ENCODE measurements at regions not wholly inside any gene's neighbourhood (a gene's known extent, or its start where the extent isn't known, plus 50 kb on each side); places are given as distances from the start of the nearest gene placed in this dataset.
A peak's percentile ranks its signal among the peaks of the same experiment; 100 is the strongest.
"Not testable (repeated sequence)": the region's sequence is repeated elsewhere in the genome, so short reads cannot be mapped to it uniquely, and the experiment has no call there.

GRCh38 chr1:25171013-25171412 lies 61.3 kb downstream of the SYF2 start:
- not testable (repeated sequence) for DNase-seq (ENCODE audit: low spot score in 2 of 2); ATAC-seq (ENCODE audit: low read depth); H3K9me3 Mint-ChIP-seq; H3K4me1 Mint-ChIP-seq; H3K36me3 Mint-ChIP-seq; H3K27me3 Mint-ChIP-seq; H3K27ac Mint-ChIP-seq; H3K4me3 Mint-ChIP-seq

GRCh38 chr1:25170439-25170838 lies 61.9 kb downstream of the SYF2 start:
- ATAC-seq (ENCODE audit: low read depth) (no peak), DNase-seq (ENCODE audit: low spot score in 2 of 2) (no peak)
- Mint-ChIP-seq H3K4me3 (no peak overlapping the region), H3K4me1 (no peaks in the 10 kb centered on the region), H3K27me3 (no peaks in the 10 kb centered on the region), H3K36me3 (peaks cover 1% of the 10 kb centered on the region), H3K9me3 (peaks cover 4% of the 10 kb centered on the region), H3K27ac (no peak overlapping the region)

GRCh38 chr1:25169610-25170009 lies 62.7 kb downstream of the SYF2 start:
- peaks cover 4% of the 10 kb centered on the region for H3K9me3 Mint-ChIP-seq
- ATAC-seq (ENCODE audit: low read depth), result no peak
- no peaks in the 10 kb centered on the region for H3K27me3 Mint-ChIP-seq
- H3K27ac Mint-ChIP-seq, result no peak overlapping the region
- DNase-seq (ENCODE audit: low spot score in 2 of 2), result no peak
- H3K4me1 Mint-ChIP-seq, result no peaks in the 10 kb centered on the region
- peaks cover 1% of the 10 kb centered on the region for H3K36me3 Mint-ChIP-seq
- H3K4me3 Mint-ChIP-seq, result no peak overlapping the region

GRCh38 chr1:25169168-25169567 lies 63.1 kb downstream of the SYF2 start:
- H3K4me3 Mint-ChIP-seq, result no peak overlapping the region
- ATAC-seq (ENCODE audit: low read depth) (no peak), DNase-seq (ENCODE audit: low spot score in 2 of 2) (no peak)
- no peaks in the 10 kb centered on the region for H3K4me1 Mint-ChIP-seq
- H3K27ac Mint-ChIP-seq, result no peak overlapping the region
- H3K36me3 Mint-ChIP-seq, result peaks cover 1% of the 10 kb centered on the region
- no peaks in the 10 kb centered on the region for H3K27me3 Mint-ChIP-seq
- H3K9me3 Mint-ChIP-seq, result peaks cover 4% of the 10 kb centered on the region

DNA sequence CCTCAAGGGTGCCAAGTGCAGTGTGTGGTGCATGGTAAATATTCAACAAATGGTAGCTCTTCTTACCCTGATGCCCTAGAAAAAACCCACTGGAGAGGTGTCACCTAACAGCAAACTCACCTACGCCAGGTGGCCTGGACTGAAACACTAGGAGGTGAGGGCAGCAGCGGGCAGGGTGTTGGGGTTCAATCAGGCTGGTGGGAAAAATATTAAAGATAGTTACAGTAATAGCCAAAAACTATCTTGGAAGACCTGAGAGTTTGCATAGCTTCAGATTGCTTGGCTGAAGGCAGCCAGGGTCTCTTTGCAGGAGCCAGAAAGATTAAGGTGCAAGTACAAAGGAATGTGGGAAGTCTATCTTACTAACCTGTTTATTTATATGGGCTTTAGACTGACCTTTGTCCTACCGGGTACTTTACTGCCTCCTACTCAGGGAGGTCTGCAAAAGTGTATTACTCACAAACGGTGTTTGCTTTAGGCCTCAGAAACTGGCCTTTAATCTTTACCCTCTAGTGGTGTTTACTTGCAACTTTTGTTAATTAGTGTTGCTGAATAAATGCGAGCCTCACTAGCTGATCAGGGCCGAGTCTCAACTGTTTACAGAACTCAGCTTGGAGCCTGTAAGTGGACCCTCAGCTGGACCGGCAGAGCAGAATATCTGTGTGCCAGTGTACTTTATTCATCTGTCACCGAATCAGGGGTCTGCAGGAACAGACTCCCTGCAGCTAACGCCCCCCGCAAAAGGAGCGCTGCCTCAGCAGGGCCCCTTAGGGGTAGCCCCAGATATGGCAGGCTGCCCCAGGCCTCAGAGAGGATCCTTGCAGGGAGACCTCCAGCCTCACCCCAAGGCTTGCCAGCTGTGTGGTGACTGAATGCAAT lies 63.9 kb downstream of the SYF2 start:
- Mint-ChIP-seq H3K36me3 (peaks cover 1% of the 10 kb centered on the region), H3K9me3 (peaks cover 4% of the 10 kb centered on the region), H3K4me1 (no peaks in the 10 kb centered on the region)

DNA sequence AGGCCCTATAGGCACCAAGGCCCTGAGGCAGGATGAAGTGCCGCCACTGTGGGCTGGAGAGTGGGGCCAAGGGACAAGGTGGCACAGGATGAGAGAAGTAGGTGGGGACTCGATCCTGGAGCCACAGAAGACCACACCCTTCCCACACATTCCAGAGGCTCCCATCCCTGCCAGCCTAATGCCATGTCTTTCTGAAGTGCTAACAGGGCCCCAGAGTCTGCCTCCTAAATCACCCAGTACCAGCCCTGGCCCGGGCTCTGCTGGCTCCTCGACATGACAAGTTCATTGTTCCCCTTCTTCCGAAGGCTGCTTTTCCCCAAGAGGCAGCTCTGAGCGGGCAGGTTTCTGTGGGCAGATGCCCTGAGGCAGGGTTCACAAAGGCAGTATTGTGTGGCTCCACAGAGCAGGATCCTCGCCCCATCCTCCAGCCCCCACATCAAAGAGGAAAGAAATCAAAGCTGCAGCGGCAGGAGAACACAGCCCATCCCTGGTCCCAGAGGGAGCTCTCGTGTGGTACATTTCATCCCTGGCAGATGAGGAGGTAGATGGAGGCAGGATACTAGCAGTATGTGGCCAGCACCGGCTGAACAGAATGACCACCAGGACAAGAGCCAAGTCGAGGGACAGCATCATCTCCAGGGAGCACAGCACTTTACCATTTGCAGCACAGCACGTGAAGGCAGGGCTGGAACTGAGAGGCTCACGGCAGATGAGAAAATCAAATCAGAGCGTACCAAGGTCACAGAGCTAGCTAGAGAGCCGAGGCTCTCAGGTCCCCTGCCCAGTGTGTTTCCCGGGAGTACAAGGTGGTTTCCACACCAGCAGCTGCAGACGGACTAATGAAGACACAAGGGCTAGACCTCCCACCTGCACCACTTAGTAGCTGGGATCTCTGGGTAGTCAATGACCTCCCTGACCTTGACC lies 64.8 kb downstream of the SYF2 start:
- no peak for ATAC-seq (ENCODE audit: low read depth)
- Mint-ChIP-seq H3K9me3 (peaks cover 2% of the 10 kb centered on the region), H3K4me1 (no peaks in the 10 kb centered on the region), H3K27me3 (no peaks in the 10 kb centered on the region), H3K27ac (no peak overlapping the region), H3K36me3 (peaks cover 1% of the 10 kb centered on the region), H3K4me3 (no peak overlapping the region)
- DNase-seq (ENCODE audit: low spot score in 2 of 2), result no peak

More for the DNA sequence above, 63.9 kb downstream of the SYF2 start:
- Mint-ChIP-seq H3K27ac (no peak overlapping the region), H3K4me3 (no peak overlapping the region), H3K27me3 (no peaks in the 10 kb centered on the region)
- DNase-seq (ENCODE audit: low spot score in 2 of 2), result no peak
- ATAC-seq (ENCODE audit: low read depth), result no peak

DNA sequence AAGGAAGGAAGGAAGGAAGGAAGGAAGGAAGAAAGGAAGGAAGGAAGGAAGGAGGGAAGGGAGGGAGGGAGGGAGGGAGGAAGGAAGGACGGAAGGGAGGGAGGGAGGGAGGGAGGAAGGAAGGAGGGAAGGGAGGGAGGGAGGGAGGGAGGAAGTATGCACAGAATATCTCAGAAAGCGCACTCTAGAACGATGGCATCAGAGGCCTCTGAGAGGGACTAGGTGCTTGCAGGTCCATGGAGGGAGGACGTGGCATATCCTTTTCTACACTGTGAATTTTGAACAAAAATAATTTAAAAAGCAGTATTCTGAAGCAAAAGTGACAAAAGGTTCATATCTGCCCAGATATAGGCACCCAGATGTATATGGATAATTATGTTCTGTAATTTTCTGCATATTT lies 65.5 kb downstream of the SYF2 start:
- Mint-ChIP-seq H3K27ac (no peak overlapping the region), H3K4me3 (no peak overlapping the region), H3K36me3 (peaks cover 1% of the 10 kb centered on the region), H3K9me3 (peaks cover 2% of the 10 kb centered on the region), H3K27me3 (no peaks in the 10 kb centered on the region), H3K4me1 (no peaks in the 10 kb centered on the region)
- ATAC-seq (ENCODE audit: low read depth), result no peak
- DNase-seq (ENCODE audit: low spot score in 2 of 2), result no peak

- Mint-ChIP-seq H3K4me3 (no peak overlapping the region), H3K27ac (no peak overlapping the region), H3K9me3 (peaks cover 2% of the 10 kb centered on the region), H3K36me3 (peaks cover 1% of the 10 kb centered on the region), H3K4me1 (no peaks in the 10 kb centered on the region), H3K27me3 (peaks cover 4% of the 10 kb centered on the region)
- DNase-seq (ENCODE audit: low spot score in 2 of 2) (no peak), ATAC-seq (ENCODE audit: low read depth) (no peak)
Observed at GRCh38 chr1:25163986-25164385, 68.3 kb downstream of the SYF2 start.

GRCh38 chr1:25161981-25162380 lies 70.3 kb downstream of the SYF2 start:
- H3K4me1 Mint-ChIP-seq, result no peaks in the 10 kb centered on the region
- no peak for DNase-seq (ENCODE audit: low spot score in 2 of 2)
- no peak for ATAC-seq (ENCODE audit: low read depth)
- no peak overlapping the region for H3K27ac Mint-ChIP-seq
- peaks cover 4% of the 10 kb centered on the region for H3K27me3 Mint-ChIP-seq
- peaks cover 2% of the 10 kb centered on the region for H3K9me3 Mint-ChIP-seq
- no peak overlapping the region for H3K4me3 Mint-ChIP-seq
- H3K36me3 Mint-ChIP-seq, result peaks cover 1% of the 10 kb centered on the region

- peaks cover 1% of the 10 kb centered on the region for H3K9me3 Mint-ChIP-seq
- no peak overlapping the region for H3K4me3 Mint-ChIP-seq
Observed at GRCh38 chr1:25157846-25158245, 74.5 kb downstream of the SYF2 start.

GRCh38 chr1:25150985-25151495 lies 81.3 kb downstream of the SYF2 start:
- H3K4me1 Mint-ChIP-seq, result peaks cover 6% of the 10 kb centered on the region
- H3K27ac Mint-ChIP-seq, result no peak overlapping the region
- H3K9me3 Mint-ChIP-seq, result peaks cover 1% of the 10 kb centered on the region
- H3K27me3 Mint-ChIP-seq, result peaks cover 13% of the 10 kb centered on the region
- no peak for ATAC-seq (ENCODE audit: low read depth)
- H3K4me3 Mint-ChIP-seq, result no peak overlapping the region
- peaks cover 2% of the 10 kb centered on the region for H3K36me3 Mint-ChIP-seq
- no peak for DNase-seq (ENCODE audit: low spot score in 2 of 2)

More at GRCh38 chr1:25157846-25158245, 74.5 kb downstream of the SYF2 start:
- peaks cover 6% of the 10 kb centered on the region for H3K27me3 Mint-ChIP-seq
- H3K36me3 Mint-ChIP-seq, result peaks cover 2% of the 10 kb centered on the region
- H3K4me1 Mint-ChIP-seq, result no peaks in the 10 kb centered on the region
- no peak for DNase-seq (ENCODE audit: low spot score in 2 of 2)
- no peak for ATAC-seq (ENCODE audit: low read depth)
- no peak overlapping the region for H3K27ac Mint-ChIP-seq

DNA sequence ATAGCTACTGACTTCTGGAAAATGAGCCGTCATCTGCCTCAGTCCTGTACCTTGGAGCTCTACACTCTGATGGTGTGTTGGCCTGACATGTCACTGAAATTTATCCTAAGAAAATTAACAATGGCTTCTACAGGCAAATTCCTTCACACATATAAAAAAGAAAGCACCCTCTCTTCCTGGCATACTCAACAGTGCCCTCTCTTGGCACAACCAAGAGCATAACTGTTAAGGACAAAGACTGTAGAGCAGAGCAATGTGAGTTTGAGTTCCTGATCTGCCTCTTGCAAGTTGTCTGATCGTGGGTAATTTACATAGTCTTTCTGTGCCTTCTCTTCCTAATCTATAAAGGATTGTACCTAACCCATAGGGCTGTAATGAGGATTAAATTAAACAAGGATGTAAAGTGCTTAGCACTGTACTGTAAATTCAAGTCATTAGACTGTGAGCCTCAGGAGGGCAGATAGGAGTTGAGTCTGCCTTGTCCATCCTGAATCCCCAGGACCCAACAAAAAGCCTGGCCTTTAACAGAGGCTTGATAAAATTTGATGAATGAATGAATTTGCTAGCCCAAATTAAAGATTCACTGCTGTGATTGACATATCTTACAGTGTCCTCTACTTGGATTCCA lies 83.5 kb downstream of the SYF2 start:
- Mint-ChIP-seq H3K27ac (no peak overlapping the region), H3K36me3 (no peaks in the 10 kb centered on the region), H3K27me3 (peaks cover 14% of the 10 kb centered on the region), H3K4me3 (no peak overlapping the region), H3K4me1 (peaks cover 11% of the 10 kb centered on the region), H3K9me3 (no peaks in the 10 kb centered on the region)
- DNase-seq (ENCODE audit: low spot score in 2 of 2) (peak in 1 of 2 donors; percentile 20), ATAC-seq (ENCODE audit: low read depth) (peak; percentile 44)

- no peaks in the 10 kb centered on the region for H3K36me3 Mint-ChIP-seq
- H3K9me3 Mint-ChIP-seq, result no peaks in the 10 kb centered on the region
- DNase-seq (ENCODE audit: low spot score in 2 of 2) (no peak), ATAC-seq (ENCODE audit: low read depth) (no peak)
- no peak overlapping the region for H3K27ac Mint-ChIP-seq
- H3K4me3 Mint-ChIP-seq, result no peak overlapping the region
- peaks cover 18% of the 10 kb centered on the region for H3K27me3 Mint-ChIP-seq
- peaks cover 11% of the 10 kb centered on the region for H3K4me1 Mint-ChIP-seq
Observed at GRCh38 chr1:25146451-25146855, 85.8 kb downstream of the SYF2 start.

All from memory B cell (primary cell).